B cell (primary cell): ENCODE measurements at regions not wholly inside any gene's neighbourhood (a gene's known extent, or its start where the extent isn't known, plus 50 kb on each side); places are given as distances from the start of the nearest gene placed in this dataset.
"Not testable (repeated sequence)": the region's sequence is repeated elsewhere in the genome, so short reads cannot be mapped to it uniquely, and the experiment has no call there.

ENCODE experiments used
- ATAC-seq: fragments of 200-7000 bp; cut with Tn5 transposase; one replicate; pipeline ENCODE4 v1.10.0; 2021; ENCODE audit warnings: low read depth, mild to moderate bottlenecking, moderate number of reproducible peaks, moderate library complexity
- CTCF ChIA-PET: fragments of 350-600 bp; sonication (Branson Sonifier 250); formaldehyde crosslinking; loops from one replicate; lab custom pipeline; 2021; ENCODE audit warnings: antibody characterized with exemption, inconsistent platforms; lab: Charles Lee
- POLR2A ChIA-PET: fragments of 350-600 bp; sonication (Branson Sonifier 250); formaldehyde crosslinking; loops from one replicate; lab custom pipeline; 2021; ENCODE audit warnings: antibody characterized with exemption; lab: Charles Lee
- DNase-seq: peaks from one replicate; pipeline ENCODE4 v3.0.0; 2013
- H2AFZ ChIP-seq: 2 replicates; pipeline ENCODE4 v1.6.1; 2012; ENCODE audit warnings: mild to moderate bottlenecking, low read depth, low read length; ENCODE audit not compliant: insufficient read depth, poor library complexity, severe bottlenecking
- H3K27ac ChIP-seq, 2 donors: 1 replicate in 1 of 2; 2 replicates in 1 of 2; pipeline ENCODE4 v1.5.1; 2012 to 2013; ENCODE audit warnings: low read length in 2 of 2, mild to moderate bottlenecking in 2 of 2, moderate library complexity in 1 of 2
- H3K27me3 ChIP-seq, 4 experiments: fragments of 200-600 bp in 1 of 4; sonication (generic) in 1 of 4; replicated peaks in 1 of 4; 1 replicate in 2 of 4; 2 replicates in 2 of 4; pipeline versions ENCODE4 v1.6.1 to v1.7.0; 2013 to 2016; ENCODE audit warnings: low read length in 3 of 4, mild to moderate bottlenecking in 2 of 4, mixed read lengths in 1 of 4, moderate library complexity in 1 of 4; ENCODE audit not compliant: insufficient read depth in 4 of 4, control insufficient read depth in 3 of 4; ENCODE audit errors: control extremely low read depth in 1 of 4
- H3K36me3 ChIP-seq, 2 experiments: replicated peaks in 1 of 2; 1 replicate in 1 of 2; 2 replicates in 1 of 2; pipeline versions ENCODE4 v1.6.1 to v1.7.1; 2013; ENCODE audit warnings: low read length in 1 of 2; ENCODE audit not compliant: insufficient read depth in 2 of 2, control insufficient read depth in 1 of 2; ENCODE audit errors: control extremely low read depth in 1 of 2, extremely low read depth in 1 of 2
- H3K4me1 ChIP-seq, 2 donors: fragments of 200-600 bp in 1 of 2; sonication (generic) in 1 of 2; 1 replicate in 1 of 2; 2 replicates in 1 of 2; pipeline versions ENCODE4 v1.5.1 to v1.6.1; 2013 to 2017; ENCODE audit warnings: low read length in 2 of 2; ENCODE audit not compliant: control insufficient read depth in 2 of 2, insufficient read depth in 2 of 2
- H3K4me2 ChIP-seq: replicated peaks from 2 replicates; pipeline ENCODE3; 2012; ENCODE audit warnings: mild to moderate bottlenecking, low read depth, low read length; ENCODE audit not compliant: poor library complexity, severe bottlenecking
- H3K4me3 ChIP-seq, 5 experiments: fragments of 200-600 bp in 1 of 5; sonication (generic) in 1 of 5; 1 replicate in 3 of 5; 2 replicates in 2 of 5; pipeline versions ENCODE4 v1.5.1 to v1.7.0; 2011 to 2016; ENCODE audit warnings: low read length in 4 of 5, mild to moderate bottlenecking in 4 of 5, low read depth in 2 of 5, control low read depth in 1 of 5, moderate library complexity in 1 of 5; ENCODE audit not compliant: insufficient read depth in 1 of 5; ENCODE audit errors: control extremely low read depth in 1 of 5, extremely low read depth in 1 of 5
- H3K79me2 ChIP-seq: fragments of 200-600 bp; sonication (generic); one replicate; pipeline ENCODE4 v1.6.0; 2016; ENCODE audit warnings: low read length; ENCODE audit not compliant: control insufficient read depth, insufficient read depth
- H3K9ac ChIP-seq: fragments of 200-600 bp; sonication (generic); 2 replicates; pipeline ENCODE4 v1.6.1; 2017; ENCODE audit warnings: mild to moderate bottlenecking, low read length, moderate library complexity
- H3K9me3 ChIP-seq, 3 donors: one replicate each; pipeline versions ENCODE4 v1.6.1 to v1.7.1; 2013; ENCODE audit warnings: low read length in 2 of 3; ENCODE audit not compliant: control insufficient read depth in 2 of 3, insufficient read depth in 1 of 3; ENCODE audit errors: control extremely low read depth in 1 of 3
- H4K20me1 ChIP-seq: 2 replicates; pipeline ENCODE4 v1.6.0; 2012; ENCODE audit warnings: mild to moderate bottlenecking, low read length; ENCODE audit not compliant: insufficient read depth, control insufficient read depth, poor library complexity, severe bottlenecking
- H3K27ac Mint-ChIP-seq: one replicate; pipeline ENCODE4 v1.8.0; 2021; ENCODE audit warnings: mixed read lengths
- H3K27me3 Mint-ChIP-seq: one replicate; pipeline ENCODE4 v1.8.0; 2021; ENCODE audit warnings: mixed read lengths
- H3K4me1 Mint-ChIP-seq: one replicate; pipeline ENCODE4 v1.8.0; 2021; ENCODE audit warnings: mixed read lengths
- H3K4me3 Mint-ChIP-seq: one replicate; pipeline ENCODE4 v1.8.0; 2021; ENCODE audit warnings: mixed read lengths
- H3K9me3 Mint-ChIP-seq: one replicate; pipeline ENCODE4 v1.8.0; 2022; ENCODE audit warnings: mixed read lengths; ENCODE audit not compliant: insufficient read depth
- WGBS: methylation state at CpG from one replicate; pipeline ENCODE4 v1.1.5; 2013; ENCODE audit warnings: missing lambda C conversion rate; ENCODE audit not compliant: insufficient coverage; 5-methylcytosine and 5-hydroxymethylcytosine counted together
- intact Hi-C: fragments of 100-400 bp; cut with micrococcal nuclease; formaldehyde crosslinking; loops from one replicate; pipeline ENCODE4 v1.10.0; 2022

- H3K4me1 Mint-ChIP-seq, H3K4me3 Mint-ChIP-seq, H3K79me2 ChIP-seq, H3K27ac Mint-ChIP-seq, H3K9me3 ChIP-seq, POLR2A ChIA-PET, H3K9ac ChIP-seq, ATAC-seq, H3K4me1 ChIP-seq, H3K4me3 ChIP-seq, H2AFZ ChIP-seq, CTCF ChIA-PET, H3K4me2 ChIP-seq, H3K9me3 Mint-ChIP-seq, DNase-seq, H3K27me3 Mint-ChIP-seq, H3K36me3 ChIP-seq, H3K27ac ChIP-seq, H3K27me3 ChIP-seq, H4K20me1 ChIP-seq, intact Hi-C loops: not testable (repeated sequence)
- 49% methylated on average over 9 of the region's 46 CpGs for WGBS
These were observed 94.3 kb upstream of the NBPF11 start for GRCh38 chr1:148246258-148246861.

- H3K4me1 Mint-ChIP-seq, H4K20me1 ChIP-seq, H3K4me3 ChIP-seq, H3K27ac ChIP-seq, H3K4me3 Mint-ChIP-seq, H3K79me2 ChIP-seq, H2AFZ ChIP-seq, H3K27me3 Mint-ChIP-seq, H3K27ac Mint-ChIP-seq, H3K36me3 ChIP-seq, CTCF ChIA-PET, H3K4me1 ChIP-seq, POLR2A ChIA-PET, H3K9me3 Mint-ChIP-seq, H3K4me2 ChIP-seq, H3K9me3 ChIP-seq, H3K27me3 ChIP-seq, H3K9ac ChIP-seq, ATAC-seq, intact Hi-C loops, DNase-seq: not testable (repeated sequence)
- WGBS = no CpG with 5 or more reads among the region's 25 CpGs
These were observed 93.8 kb upstream of the NBPF11 start for GRCh38 chr1:148245843-148246242.

GRCh38 chr1:148245443-148245842, 93.4 kb upstream of the NBPF11 start:
- CTCF ChIA-PET, H2AFZ ChIP-seq, H3K79me2 ChIP-seq, H3K27ac Mint-ChIP-seq, H3K4me1 Mint-ChIP-seq, H3K4me3 ChIP-seq, POLR2A ChIA-PET, H3K9me3 ChIP-seq, ATAC-seq, intact Hi-C loops, H3K9me3 Mint-ChIP-seq, H3K27ac ChIP-seq, H3K4me1 ChIP-seq, H3K36me3 ChIP-seq, H3K4me3 Mint-ChIP-seq, DNase-seq, H4K20me1 ChIP-seq, H3K4me2 ChIP-seq, H3K9ac ChIP-seq, H3K27me3 Mint-ChIP-seq, H3K27me3 ChIP-seq: not testable (repeated sequence)
- no CpG with 5 or more reads among the region's 6 CpGs for WGBS

GRCh38 chr1:148233250-148233649, 81.2 kb upstream of the NBPF11 start:
- H3K27me3 ChIP-seq, H4K20me1 ChIP-seq, H3K9me3 ChIP-seq, H3K27ac Mint-ChIP-seq, H3K36me3 ChIP-seq, POLR2A ChIA-PET, intact Hi-C loops, H2AFZ ChIP-seq, H3K4me1 ChIP-seq, DNase-seq, H3K4me3 Mint-ChIP-seq, H3K27me3 Mint-ChIP-seq, H3K4me2 ChIP-seq, ATAC-seq, H3K9ac ChIP-seq, H3K4me1 Mint-ChIP-seq, H3K9me3 Mint-ChIP-seq, H3K27ac ChIP-seq, H3K4me3 ChIP-seq, CTCF ChIA-PET, H3K79me2 ChIP-seq: not testable (repeated sequence)
- no CpG with 5 or more reads among the region's 8 CpGs for WGBS
